ENCODE measurements at regions not wholly inside any gene's neighbourhood (a gene's known extent, or its start where the extent isn't known, plus 50 kb on each side); places are given as distances from the start of the nearest gene placed in this dataset.
A peak's percentile ranks its signal among the peaks of the same experiment; 100 is the strongest.

DNA sequence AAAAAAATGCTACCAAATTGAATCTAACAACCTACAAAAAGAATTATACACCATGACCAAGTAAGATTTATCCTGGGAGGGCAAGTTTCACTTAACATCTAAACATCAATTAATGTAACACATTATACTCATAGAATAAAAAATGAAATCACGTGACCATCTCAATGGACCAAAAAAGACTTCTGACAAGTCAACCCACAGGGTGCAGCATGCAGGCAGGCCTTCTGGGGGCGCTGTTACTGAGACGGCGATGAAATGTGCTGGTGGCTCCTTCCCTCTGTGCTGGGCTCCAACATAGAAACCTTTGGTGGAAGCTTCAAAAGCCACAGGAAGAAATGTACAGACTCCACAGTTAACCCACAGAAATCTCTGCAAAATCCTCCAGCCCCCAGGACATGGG lies 103.1 kb downstream of the INHBA start:
- TF ChIP-seq CTCF (conservative IDR thresholded peaks at IDR 0.05): peak; percentile 90
- Histone ChIP-seq H3K4me3 (ENCODE audit: low read length) (no peak overlapping the region), H3K36me3 (ENCODE audit: control insufficient read depth, insufficient read depth, low read length) (no peaks in the 10 kb centered on the region), H3K4me1 (ENCODE audit: control insufficient read depth, insufficient read depth, low read length) (no peaks in the 10 kb centered on the region), H3K27me3 (ENCODE audit: control insufficient read depth, insufficient read depth, low read length, poor library complexity, severe bottlenecking) (no peaks in the 10 kb centered on the region), H3K9me3 (ENCODE audit: control insufficient read depth, low read length) (no peaks in the 10 kb centered on the region), H3K27ac (ENCODE audit: low read depth, low read length) (no peak overlapping the region), H3K9ac (ENCODE audit: extremely low read depth, low read length, poor library complexity, severe bottlenecking) (no peak overlapping the region)
- peaks cover 3% of the 10 kb centered on the region for H3K9me3 Mint-ChIP-seq
- no peaks in the 10 kb centered on the region for H3K4me1 Mint-ChIP-seq
- 76 to 100% methylated on average over 4 of the region's 4 CpGs for WGBS, 2 experiments (ENCODE audit: insufficient coverage in 1 of 2, insufficient read length in 1 of 2)
- H3K27ac Mint-ChIP-seq: no peak overlapping the region
- no peaks in the 10 kb centered on the region for H3K27me3 Mint-ChIP-seq (ENCODE audit: insufficient read depth)
- H3K4me3 Mint-ChIP-seq: no peak overlapping the region
- DNase-seq: peak; percentile 89
- H3K36me3 Mint-ChIP-seq (ENCODE audit: low read depth): no peaks in the 10 kb centered on the region

GRCh38 chr7:41592794-41593193 lies 110.1 kb downstream of the INHBA start:
- H3K4me3 ChIP-seq (ENCODE audit: low read length): no peak overlapping the region
- peaks cover 7% of the 10 kb centered on the region for H3K4me1 Mint-ChIP-seq
- no peak for TF ChIP-seq CTCF (conservative IDR thresholded peaks at IDR 0.05)
- no peaks in the 10 kb centered on the region for H3K36me3 Mint-ChIP-seq (ENCODE audit: low read depth)
- H3K4me3 Mint-ChIP-seq: no peak overlapping the region
- DNase-seq: no peak
- no peak overlapping the region for H3K9ac ChIP-seq (ENCODE audit: extremely low read depth, low read length, poor library complexity, severe bottlenecking)
- no peaks in the 10 kb centered on the region for H3K36me3 ChIP-seq (ENCODE audit: control insufficient read depth, insufficient read depth, low read length)
- H3K27me3 Mint-ChIP-seq (ENCODE audit: insufficient read depth): no peaks in the 10 kb centered on the region
- H3K27ac ChIP-seq (ENCODE audit: low read depth, low read length): no peak overlapping the region
- peaks cover 3% of the 10 kb centered on the region for H3K9me3 Mint-ChIP-seq
- no peaks in the 10 kb centered on the region for H3K27me3 ChIP-seq (ENCODE audit: control insufficient read depth, insufficient read depth, low read length, poor library complexity, severe bottlenecking)
- no peaks in the 10 kb centered on the region for H3K4me1 ChIP-seq (ENCODE audit: control insufficient read depth, insufficient read depth, low read length)
- no peaks in the 10 kb centered on the region for H3K9me3 ChIP-seq (ENCODE audit: control insufficient read depth, low read length)
- H3K27ac Mint-ChIP-seq: no peak overlapping the region

GRCh38 chr7:41592236-41592635 lies 110.7 kb downstream of the INHBA start:
- Histone ChIP-seq H3K4me3 (ENCODE audit: low read length) (no peak overlapping the region), H3K9me3 (ENCODE audit: control insufficient read depth, low read length) (no peaks in the 10 kb centered on the region), H3K4me1 (ENCODE audit: control insufficient read depth, insufficient read depth, low read length) (no peaks in the 10 kb centered on the region), H3K27me3 (ENCODE audit: control insufficient read depth, insufficient read depth, low read length, poor library complexity, severe bottlenecking) (no peaks in the 10 kb centered on the region), H3K36me3 (ENCODE audit: control insufficient read depth, insufficient read depth, low read length) (no peaks in the 10 kb centered on the region), H3K27ac (ENCODE audit: low read depth, low read length) (no peak overlapping the region), H3K9ac (ENCODE audit: extremely low read depth, low read length, poor library complexity, severe bottlenecking) (no peak overlapping the region)
- Mint-ChIP-seq H3K27ac (no peak overlapping the region), H3K9me3 (peaks cover 3% of the 10 kb centered on the region), H3K4me3 (no peak overlapping the region), H3K36me3 (ENCODE audit: low read depth) (no peaks in the 10 kb centered on the region), H3K27me3 (ENCODE audit: insufficient read depth) (no peaks in the 10 kb centered on the region), H3K4me1 (peaks cover 7% of the 10 kb centered on the region)
- WGBS, 2 experiments (ENCODE audit: insufficient coverage in 1 of 2, insufficient read length in 1 of 2): 91 to 92% methylated on average over 1 of the region's 1 CpG
- no peak for DNase-seq
- TF ChIP-seq CTCF (conservative IDR thresholded peaks at IDR 0.05): no peak
